Mesendoderm (in vitro differentiated cells): ENCODE measurements at regions not wholly inside any gene's neighbourhood (a gene's known extent, or its start where the extent isn't known, plus 50 kb on each side); places are given as distances from the start of the nearest gene placed in this dataset.
A peak's percentile ranks its signal among the peaks of the same experiment; 100 is the strongest.

Experiments
- DNase-seq: peaks from one replicate; pipeline ENCODE4 v3.0.0; 2013
- H2AK5ac ChIP-seq: 2 replicates; pipeline ENCODE4 v1.6.1; 2013; ENCODE audit warnings: low read length, inconsistent platforms
- H2BK120ac ChIP-seq: 2 replicates; pipeline ENCODE4 v1.6.1; 2013; ENCODE audit warnings: low read depth, mild to moderate bottlenecking, low read length, moderate library complexity, mixed read lengths
- H2BK15ac ChIP-seq: replicated peaks from 2 replicates; pipeline ENCODE4 v1.6.1; 2013; ENCODE audit warnings: low read depth, mild to moderate bottlenecking, moderate library complexity
- H2BK5ac ChIP-seq: 2 replicates; pipeline ENCODE4 v1.6.1; 2013; ENCODE audit warnings: low read length, inconsistent platforms
- H3K18ac ChIP-seq: 2 replicates; pipeline ENCODE4 v1.6.1; 2013; ENCODE audit warnings: mild to moderate bottlenecking, low read length, mixed read lengths
- H3K23ac ChIP-seq: one replicate; pipeline ENCODE4 v1.6.1; 2013; ENCODE audit warnings: low read length
- H3K27ac ChIP-seq: 2 replicates; pipeline ENCODE4 v1.5.1; 2013; ENCODE audit warnings: low read depth, mild to moderate bottlenecking, inconsistent platforms, low read length, moderate library complexity
- H3K27me3 ChIP-seq: 2 replicates; pipeline ENCODE4 v1.6.1; 2013; ENCODE audit warnings: low read length, control low read depth, mild to moderate bottlenecking, inconsistent platforms; ENCODE audit not compliant: insufficient read depth, poor library complexity
- H3K36me3 ChIP-seq: 2 replicates; pipeline ENCODE4 v1.6.1; 2013; ENCODE audit warnings: low read length, inconsistent platforms; ENCODE audit not compliant: control insufficient read depth, insufficient read depth
- H3K4ac ChIP-seq: one replicate; pipeline ENCODE4 v1.6.1; 2013; ENCODE audit warnings: low read depth, mild to moderate bottlenecking, low read length, moderate library complexity
- H3K4me1 ChIP-seq: 2 replicates; pipeline ENCODE4 v1.6.1; 2013; ENCODE audit warnings: low read depth, low read length, inconsistent platforms; ENCODE audit not compliant: control insufficient read depth
- H3K4me2 ChIP-seq: 2 replicates; pipeline ENCODE4 v1.6.1; 2013; ENCODE audit warnings: low read length
- H3K4me3 ChIP-seq: 2 replicates; pipeline ENCODE4 v1.5.1; 2013; ENCODE audit warnings: mild to moderate bottlenecking, low read length
- H3K56ac ChIP-seq: one replicate; pipeline ENCODE4 v1.6.1; 2013; ENCODE audit warnings: low read length
- H3K79me1 ChIP-seq: 2 replicates; pipeline ENCODE4 v1.6.1; 2013; ENCODE audit warnings: low read length, inconsistent platforms
- H3K79me2 ChIP-seq: 2 replicates; pipeline ENCODE4 v1.6.1; 2013; ENCODE audit warnings: mild to moderate bottlenecking, low read length; ENCODE audit not compliant: control insufficient read depth, insufficient read depth
- H3K9ac ChIP-seq: 2 replicates; pipeline ENCODE4 v1.6.1; 2013; ENCODE audit warnings: low read length, inconsistent platforms
- H4K5ac ChIP-seq: one replicate; pipeline ENCODE4 v1.6.1; 2013; ENCODE audit warnings: low read length
- H4K8ac ChIP-seq: one replicate; pipeline ENCODE4 v1.6.1; 2013; ENCODE audit warnings: low read depth, mild to moderate bottlenecking, control low read depth, low read length, moderate library complexity
- WGBS: extraction: QIAGEN DNeasy Blood & Tissue Kit; methylation state at CpG from one replicate; pipeline ENCODE4 v1.1.7; 2013; ENCODE audit warnings: low lambda C conversion rate, missing lambda C conversion rate; ENCODE audit not compliant: insufficient coverage; ENCODE audit errors: extremely low coverage; 5-methylcytosine and 5-hydroxymethylcytosine counted together

DNA sequence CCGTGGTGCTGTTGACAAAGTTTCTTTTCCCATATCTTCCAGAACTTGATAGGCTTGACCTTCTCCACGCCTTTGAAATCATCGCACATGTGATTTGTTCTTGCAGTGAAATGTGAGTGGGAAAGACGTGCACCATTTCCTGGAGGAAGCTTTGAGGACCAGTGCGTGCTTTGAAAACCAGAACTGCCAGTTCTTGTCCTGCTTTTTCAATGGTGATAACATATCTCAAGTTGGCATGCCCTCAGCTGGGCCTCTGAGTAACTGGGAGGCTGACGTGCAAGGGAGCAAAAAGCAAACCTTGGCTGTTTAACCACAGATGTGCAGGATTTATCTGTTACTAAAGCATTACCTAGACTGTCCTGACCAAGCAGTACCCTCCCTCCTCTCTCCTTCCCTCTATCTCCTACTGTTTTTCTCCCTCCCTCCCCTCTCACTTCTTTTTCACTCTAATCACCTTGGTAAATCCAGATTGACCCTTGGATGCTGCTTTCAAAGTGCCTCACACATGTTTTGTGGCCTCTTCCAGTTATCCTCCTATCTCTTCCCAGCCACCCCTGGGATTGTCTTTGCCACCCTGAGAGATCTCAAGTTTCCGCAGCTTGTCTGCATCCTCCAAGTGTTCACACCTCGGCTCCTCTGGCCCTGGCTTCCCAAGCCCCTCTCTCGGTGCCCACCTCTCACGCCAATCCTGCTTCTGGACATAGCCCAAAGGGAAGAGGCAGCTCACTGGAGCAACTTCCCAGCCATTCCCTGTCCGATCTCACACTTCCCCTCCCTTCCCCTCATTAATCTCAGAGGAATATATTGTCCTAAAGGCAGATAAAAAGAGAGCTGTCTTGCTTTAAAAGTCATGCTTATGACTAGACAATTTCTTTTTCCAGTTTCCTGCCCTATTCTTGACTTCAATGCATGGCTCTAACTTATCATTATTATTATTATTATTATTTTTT lies 198.3 kb downstream of the ERCC6L2 start:
- Histone ChIP-seq H3K23ac (no peak overlapping the region), H3K27me3 (no peaks in the 10 kb centered on the region), H3K4me3 (no peak overlapping the region), H3K9ac (no peak overlapping the region), H2BK15ac (no peak overlapping the region), H2BK120ac (no peak overlapping the region), H3K36me3 (no peaks in the 10 kb centered on the region), H3K79me1 (no peaks in the 10 kb centered on the region), H3K18ac (no peak overlapping the region), H3K4me1 (no peaks in the 10 kb centered on the region), H3K4me2 (no peak overlapping the region), H3K79me2 (no peaks in the 10 kb centered on the region), H3K4ac (no peak overlapping the region), H4K5ac (no peak overlapping the region), H3K56ac (no peak overlapping the region), H2AK5ac (no peak overlapping the region), H4K8ac (no peak overlapping the region), H3K27ac (no peak overlapping the region), H2BK5ac (no peak overlapping the region)
- WGBS = no CpG with 5 or more reads among the region's 11 CpGs
- peak; percentile 63 for DNase-seq

DNA sequence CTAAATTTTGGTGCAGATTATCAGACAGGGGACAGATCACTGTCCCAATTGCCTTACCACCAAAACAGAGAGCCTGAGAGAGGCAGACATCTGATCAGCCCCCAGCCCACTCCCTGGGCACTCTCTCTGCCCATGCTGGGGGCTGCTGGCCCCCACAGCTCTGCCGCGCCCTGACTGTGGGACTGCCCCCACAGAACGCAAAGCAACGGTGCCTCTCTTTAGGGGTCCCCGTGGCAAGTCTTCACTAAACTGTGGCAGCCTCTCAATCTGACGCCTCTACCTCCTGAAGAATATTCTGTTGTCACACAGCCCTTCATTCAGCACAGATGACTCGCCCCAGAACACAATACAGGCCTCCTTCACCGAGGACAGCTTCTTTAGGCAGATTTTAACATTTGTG lies 197.4 kb downstream of the ERCC6L2 start:
- Histone ChIP-seq H3K4me1 (no peaks in the 10 kb centered on the region), H3K4ac (peak overlapping the region; percentile 6), H4K5ac (no peak overlapping the region), H3K27ac (no peak overlapping the region), H2AK5ac (no peak overlapping the region), H3K4me3 (no peak overlapping the region), H3K4me2 (no peak overlapping the region), H2BK15ac (no peak overlapping the region), H3K56ac (no peak overlapping the region), H3K9ac (no peak overlapping the region), H2BK5ac (no peak overlapping the region), H3K36me3 (no peaks in the 10 kb centered on the region), H3K27me3 (no peaks in the 10 kb centered on the region), H3K79me1 (no peaks in the 10 kb centered on the region), H3K23ac (no peak overlapping the region), H3K79me2 (no peaks in the 10 kb centered on the region), H3K18ac (no peak overlapping the region), H2BK120ac (no peak overlapping the region), H4K8ac (no peak overlapping the region)
- WGBS = no CpG with 5 or more reads among the region's 8 CpGs
- DNase-seq = no peak

DNA sequence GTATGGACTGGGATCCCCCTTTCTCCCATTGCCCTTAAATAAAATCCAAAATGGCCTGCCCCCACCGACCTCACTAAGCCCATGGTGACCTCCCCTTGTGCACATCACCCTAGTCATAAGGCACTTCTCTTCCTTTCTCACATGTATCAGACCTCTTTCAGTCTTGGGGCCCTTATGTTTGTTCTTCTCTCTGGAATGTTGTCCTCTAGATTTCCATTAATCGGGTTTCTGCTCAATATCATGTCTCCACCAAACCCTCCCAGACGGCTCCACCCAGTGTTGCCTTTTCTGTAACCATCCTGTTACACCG lies 196.3 kb downstream of the ERCC6L2 start:
- Histone ChIP-seq H3K4me2 (no peak overlapping the region), H2AK5ac (no peak overlapping the region), H2BK15ac (no peak overlapping the region), H2BK5ac (no peak overlapping the region), H3K27me3 (no peaks in the 10 kb centered on the region), H3K56ac (no peak overlapping the region), H3K23ac (no peak overlapping the region), H3K79me2 (no peaks in the 10 kb centered on the region), H3K4me3 (no peak overlapping the region), H3K4me1 (no peaks in the 10 kb centered on the region), H4K5ac (no peak overlapping the region), H3K4ac (no peak overlapping the region), H3K18ac (no peak overlapping the region), H4K8ac (no peak overlapping the region), H3K36me3 (no peaks in the 10 kb centered on the region), H3K79me1 (no peaks in the 10 kb centered on the region), H3K27ac (no peak overlapping the region), H2BK120ac (no peak overlapping the region), H3K9ac (no peak overlapping the region)
- no CpG with 5 or more reads among the region's 4 CpGs for WGBS
- DNase-seq = no peak

DNA sequence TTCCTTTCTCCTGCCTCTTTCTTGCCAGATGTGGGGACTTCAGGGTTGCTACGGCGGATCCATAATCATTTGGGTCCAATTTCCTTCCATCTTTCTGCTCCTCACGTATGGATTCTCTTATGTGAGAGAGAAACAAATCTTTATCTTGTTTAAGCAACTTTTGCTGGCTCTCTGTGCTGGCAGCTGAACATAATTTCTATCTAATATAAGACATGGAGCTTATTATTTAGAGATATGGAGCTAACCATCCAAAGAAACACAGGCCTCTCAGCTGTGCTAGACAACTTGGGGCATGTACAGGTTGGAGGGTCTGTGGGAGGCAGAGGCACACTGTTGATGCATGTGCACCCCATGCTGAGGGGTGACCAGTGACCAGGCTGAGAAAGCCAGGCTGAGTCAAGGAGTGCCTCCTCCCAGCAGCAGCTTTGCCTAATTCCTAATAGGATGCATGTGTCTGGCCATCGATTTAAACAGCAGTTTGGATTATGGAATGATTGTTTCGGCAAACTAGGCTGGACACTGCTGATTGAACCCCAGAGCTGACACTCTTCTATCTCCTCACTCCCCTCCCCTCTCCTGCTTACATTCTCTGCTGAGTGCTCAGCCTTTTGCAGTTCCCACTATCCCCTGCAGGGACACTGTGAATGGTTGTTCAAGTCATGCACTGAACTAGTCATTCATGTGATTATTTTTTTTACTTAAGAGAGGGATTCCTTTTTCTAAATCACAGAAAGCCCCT lies 195.8 kb downstream of the ERCC6L2 start:
- Histone ChIP-seq H3K56ac (no peak overlapping the region), H3K18ac (no peak overlapping the region), H3K79me2 (no peaks in the 10 kb centered on the region), H3K27ac (no peak overlapping the region), H2AK5ac (no peak overlapping the region), H3K4ac (no peak overlapping the region), H3K4me2 (no peak overlapping the region), H2BK5ac (no peak overlapping the region), H3K4me1 (no peaks in the 10 kb centered on the region), H3K36me3 (no peaks in the 10 kb centered on the region), H3K23ac (no peak overlapping the region), H4K8ac (no peak overlapping the region), H2BK120ac (no peak overlapping the region), H3K79me1 (no peaks in the 10 kb centered on the region), H3K27me3 (no peaks in the 10 kb centered on the region), H3K9ac (no peak overlapping the region), H4K5ac (no peak overlapping the region), H3K4me3 (no peak overlapping the region), H2BK15ac (no peak overlapping the region)
- no CpG with 5 or more reads among the region's 5 CpGs for WGBS
- DNase-seq = peak; percentile 69

DNA sequence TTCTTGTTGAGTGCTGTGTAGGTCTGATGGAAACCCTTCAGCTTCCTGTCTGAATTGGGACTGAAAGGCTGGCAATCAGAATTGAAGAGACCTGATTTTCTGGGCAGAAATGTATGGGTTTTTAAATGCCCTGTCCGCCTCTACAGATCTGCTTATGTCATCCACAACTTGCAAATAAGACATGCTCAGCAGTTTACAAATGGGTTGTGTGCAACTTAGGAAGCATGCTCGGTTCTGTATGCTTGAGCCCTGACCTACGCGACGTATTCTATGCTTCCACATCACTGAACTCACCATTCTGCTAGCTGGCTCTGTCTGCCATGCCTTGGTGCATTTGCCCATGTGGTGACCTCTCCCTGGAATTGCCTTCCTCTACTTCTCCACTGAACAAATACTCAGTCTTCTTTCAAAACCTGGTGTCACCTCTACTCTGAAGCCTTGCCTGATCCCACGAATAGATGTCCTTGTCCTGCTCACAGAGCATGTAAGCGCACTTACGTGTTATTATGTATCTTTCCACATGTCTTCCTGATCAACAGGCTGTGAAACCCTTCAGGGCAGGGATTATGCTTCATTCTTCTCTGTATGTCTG lies 194.2 kb downstream of the ERCC6L2 start:
- no peak for DNase-seq
- Histone ChIP-seq H3K36me3 (no peaks in the 10 kb centered on the region), H3K4me3 (no peak overlapping the region), H3K56ac (no peak overlapping the region), H3K4ac (no peak overlapping the region), H3K79me1 (no peaks in the 10 kb centered on the region), H3K18ac (no peak overlapping the region), H3K9ac (no peak overlapping the region), H2BK5ac (no peak overlapping the region), H3K4me1 (no peaks in the 10 kb centered on the region), H2BK120ac (no peak overlapping the region), H3K79me2 (no peaks in the 10 kb centered on the region), H3K23ac (no peak overlapping the region), H3K27ac (no peak overlapping the region), H2AK5ac (no peak overlapping the region), H3K4me2 (no peak overlapping the region), H2BK15ac (no peak overlapping the region), H4K8ac (no peak overlapping the region), H4K5ac (no peak overlapping the region), H3K27me3 (no peaks in the 10 kb centered on the region)
- WGBS = no CpG with 5 or more reads among the region's 8 CpGs
